ENCODE measurements at regions not wholly inside any gene's neighbourhood (a gene's known extent, or its start where the extent isn't known, plus 50 kb on each side); places are given as distances from the start of the nearest gene placed in this dataset.

DNA sequence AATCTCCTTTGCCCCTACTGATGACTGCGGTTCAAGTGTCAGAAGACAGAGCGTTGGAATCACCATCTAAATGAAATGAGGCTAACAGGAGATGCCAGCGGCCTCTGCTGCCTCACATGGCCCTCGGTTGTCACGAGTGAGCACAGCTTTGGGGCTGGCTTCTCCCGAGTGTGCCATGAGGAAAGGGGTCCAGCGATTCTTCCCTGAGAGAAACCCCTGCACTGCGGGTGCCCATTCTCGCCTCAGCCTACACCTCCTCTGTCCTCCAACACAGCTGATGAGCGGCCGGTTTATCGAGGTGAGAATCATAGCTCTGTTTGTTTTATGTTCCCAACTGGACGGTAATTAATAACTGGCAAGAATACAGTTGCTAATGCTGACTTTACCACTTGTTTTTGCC, 144.7 kb upstream of the RPS6KA2 start:
- DNase-seq = no peak

DNA sequence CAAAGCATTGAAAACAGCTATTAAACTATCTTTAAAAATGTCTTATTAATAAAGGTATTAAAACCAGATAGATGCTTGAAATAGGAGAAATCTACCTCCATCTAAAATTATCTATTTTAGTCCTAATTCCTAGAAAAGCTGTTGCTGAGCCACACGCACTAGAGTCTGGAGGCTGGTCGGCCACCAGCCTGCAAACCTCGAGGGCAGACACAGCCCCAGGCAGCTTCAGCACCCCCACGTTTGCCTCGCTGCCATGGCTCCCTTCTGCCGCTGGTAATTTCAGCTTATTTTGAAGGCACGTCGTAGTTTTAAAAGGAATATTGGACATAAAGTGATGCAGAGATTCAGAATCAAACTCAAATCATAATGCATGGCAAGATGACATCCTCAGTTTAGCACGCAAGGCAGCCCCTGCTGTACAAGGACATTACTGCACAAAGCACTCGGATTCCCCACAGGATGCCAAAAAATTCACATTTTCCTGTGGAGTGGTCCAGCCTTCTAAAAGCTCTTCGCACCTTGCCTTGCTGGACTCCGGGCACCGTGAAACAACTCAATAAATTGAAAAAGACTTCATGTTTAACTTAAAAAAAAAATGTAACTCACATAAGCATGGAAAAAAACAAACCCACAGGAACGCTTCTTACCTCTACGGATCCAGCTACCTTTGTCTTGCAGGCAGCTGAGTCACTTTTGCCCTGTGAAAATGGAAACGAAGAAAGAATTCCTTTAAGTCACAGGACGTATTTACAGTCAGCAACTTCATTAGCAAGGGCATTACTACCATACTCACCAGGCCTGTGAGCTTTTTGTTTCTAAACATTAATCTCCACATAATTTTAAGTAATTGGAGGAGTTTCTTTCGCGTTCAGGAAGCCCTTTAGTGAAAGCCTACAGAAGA, 143.4 kb upstream of the RPS6KA2 start:
- no peak for DNase-seq

DNA sequence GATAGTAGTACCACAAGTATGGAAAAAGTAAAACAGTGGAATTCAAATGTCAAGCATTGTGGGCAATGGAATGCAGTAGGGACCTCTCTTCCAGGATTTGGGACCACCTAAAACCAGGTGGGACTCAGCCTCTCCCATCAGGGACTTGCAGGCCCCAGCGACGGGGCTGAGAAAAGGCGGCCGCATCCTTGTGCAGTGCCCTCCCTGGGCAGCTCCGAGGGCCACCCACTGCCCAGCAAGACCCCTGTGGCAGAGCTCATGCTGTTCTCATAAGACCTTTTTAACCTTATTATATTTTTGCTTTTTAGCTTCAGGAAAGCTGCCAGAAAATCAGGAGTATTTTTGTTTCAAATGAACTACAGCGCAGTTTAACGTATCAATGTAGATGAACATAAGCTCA, 142.6 kb upstream of the RPS6KA2 start:
- no peak for DNase-seq

DNA sequence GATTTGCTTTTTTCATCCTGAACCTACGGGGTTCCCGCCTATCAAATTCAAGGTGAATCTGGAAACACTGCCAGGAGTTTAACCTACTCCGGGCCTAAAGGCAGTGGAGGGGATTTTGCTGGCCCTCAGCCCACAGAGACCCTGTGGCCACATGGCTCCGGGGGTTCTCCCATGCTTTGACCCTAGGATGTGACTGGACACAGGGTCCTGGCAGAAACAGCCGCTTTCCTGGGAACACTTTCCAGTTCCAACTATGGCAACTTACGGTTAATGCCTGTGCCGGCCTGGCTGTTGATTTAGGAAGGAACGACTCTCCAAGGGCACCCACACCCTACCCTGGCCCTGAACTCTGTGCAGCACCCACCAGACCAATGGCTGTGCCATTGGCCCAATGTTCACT, 141.7 kb upstream of the RPS6KA2 start:
- no peak for DNase-seq

DNA sequence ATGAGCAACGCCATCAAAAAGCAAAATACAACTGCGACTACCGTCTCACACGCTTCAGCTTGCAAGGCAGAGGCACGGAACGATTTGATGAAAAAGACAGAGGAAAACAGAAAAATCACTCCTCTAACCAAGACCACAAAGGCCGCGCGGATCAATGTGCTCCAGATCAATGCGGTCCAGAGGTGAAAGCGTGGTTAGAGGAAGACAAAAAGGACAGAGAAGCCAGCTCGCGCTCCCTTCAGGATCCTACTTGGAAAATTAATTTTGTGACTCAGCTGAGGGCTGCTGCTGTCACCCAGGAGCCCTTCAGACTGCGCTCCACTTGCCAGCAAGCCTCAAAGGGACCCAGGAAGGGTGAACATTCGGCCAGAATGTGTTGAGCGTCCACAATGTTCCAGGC, 140.2 kb upstream of the RPS6KA2 start:
- DNase-seq = no peak

DNA sequence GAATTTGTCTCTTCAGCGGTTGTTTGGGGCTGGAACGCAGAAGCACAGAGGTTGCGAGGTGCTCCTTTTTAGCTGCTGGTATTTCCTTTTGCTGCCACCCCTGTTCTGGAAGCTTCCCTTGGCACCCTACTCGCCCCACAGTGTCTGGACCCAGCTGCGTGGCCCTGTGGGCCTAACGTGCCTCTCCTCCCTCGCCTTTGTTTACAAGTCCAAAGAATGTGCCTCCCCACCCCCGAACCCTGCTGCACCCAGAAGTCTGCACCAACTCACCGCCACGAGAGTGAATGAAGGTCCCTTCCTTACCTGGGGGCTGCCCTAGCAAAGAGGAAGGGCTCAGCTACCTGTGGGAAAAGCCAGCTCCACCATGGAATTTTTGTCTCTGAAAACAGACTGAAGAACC, 139.7 kb upstream of the RPS6KA2 start:
- no peak for DNase-seq

DNA sequence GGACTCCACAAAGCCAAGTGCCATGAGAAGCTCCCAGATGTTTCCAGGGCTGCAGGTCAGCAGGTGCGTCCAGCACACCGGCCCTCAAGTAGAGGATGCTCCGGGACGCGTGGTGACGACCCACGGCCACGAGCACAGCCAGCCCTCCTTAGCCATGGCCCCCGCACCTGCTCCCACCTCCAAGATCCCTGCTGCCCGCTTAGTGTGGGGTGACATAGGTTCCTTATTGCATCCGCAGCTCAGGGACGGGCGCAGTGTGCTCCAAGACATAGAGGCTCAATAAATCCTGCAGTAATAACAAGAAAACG, 138.1 kb upstream of the RPS6KA2 start:
- DNase-seq = no peak

DNA sequence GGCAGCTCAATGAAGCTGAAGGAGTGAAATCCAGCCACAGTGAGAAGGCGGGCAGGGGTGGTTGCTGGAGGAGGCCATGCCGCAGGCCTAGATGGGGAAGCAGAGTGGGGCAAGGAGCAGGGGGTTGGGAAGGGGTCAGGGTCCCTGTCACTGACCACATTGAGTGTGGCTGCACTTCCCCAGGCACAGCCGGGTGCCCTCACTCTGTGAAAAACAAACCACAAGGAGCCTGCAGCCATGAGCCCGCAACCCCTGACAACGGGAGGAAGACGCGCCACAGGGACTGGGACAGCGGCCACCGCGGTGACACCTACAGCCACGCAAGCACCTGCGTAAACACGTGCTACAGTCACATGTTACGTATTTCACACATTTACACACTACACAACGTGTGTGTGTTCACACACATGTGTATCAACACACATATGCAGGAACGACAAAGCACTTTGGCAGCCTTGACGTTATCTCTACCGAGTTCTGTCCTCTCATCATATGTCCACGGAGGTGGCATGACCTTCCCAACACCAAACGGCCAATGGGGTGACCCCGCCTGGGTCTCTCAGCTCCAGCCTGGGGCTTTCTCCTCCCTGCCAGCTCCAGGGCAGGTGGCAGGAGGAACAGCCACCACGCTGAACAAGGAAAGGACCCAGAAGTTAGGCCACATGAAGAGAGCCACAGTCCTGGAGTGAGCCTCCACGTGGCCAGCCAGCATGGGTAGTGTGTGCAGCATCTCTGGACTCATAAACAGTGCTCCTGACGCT, 137.6 kb upstream of the RPS6KA2 start:
- no peak for DNase-seq

DNA sequence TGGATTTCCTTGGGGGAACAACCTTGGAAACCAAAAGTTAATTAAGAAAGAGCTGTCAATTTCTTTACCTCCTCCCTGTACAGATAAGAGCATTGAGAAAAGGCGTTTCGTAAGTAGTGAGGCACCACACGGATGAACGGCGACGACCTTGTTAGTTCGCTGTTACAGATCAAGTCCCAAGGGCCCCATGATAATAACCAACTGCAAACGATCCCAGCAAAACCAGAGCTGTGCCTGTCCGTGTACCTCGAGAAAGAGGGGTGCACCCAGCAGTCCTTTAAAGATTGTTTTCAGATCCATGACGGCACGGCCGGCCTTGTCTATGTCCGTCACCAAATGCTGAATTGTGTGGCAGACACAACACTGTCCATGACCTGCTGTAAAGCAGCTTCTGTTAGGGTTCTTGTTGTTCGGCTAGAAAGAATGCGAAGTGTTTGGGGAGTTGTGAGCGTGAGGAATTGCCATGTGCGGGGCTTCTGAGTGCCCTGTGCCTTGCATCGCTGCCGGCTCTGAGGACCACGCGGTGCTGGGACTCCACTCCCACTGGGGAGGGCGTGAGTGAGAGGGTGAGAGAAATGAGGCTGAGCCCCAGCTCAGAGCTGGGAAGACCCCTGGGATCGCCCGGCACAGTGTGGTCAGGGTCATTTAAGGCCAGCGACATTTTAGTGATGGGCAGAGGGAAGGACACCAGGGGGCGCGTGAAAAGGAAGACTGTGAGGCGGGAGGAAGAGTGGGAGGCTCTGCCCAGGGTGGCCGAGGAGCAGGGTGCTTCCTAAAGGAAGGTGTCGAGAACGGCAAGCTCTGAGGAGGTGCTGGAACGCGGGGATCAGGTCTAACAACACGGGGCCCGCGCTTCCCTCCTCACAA, 136.8 kb upstream of the RPS6KA2 start:
- DNase-seq = no peak

DNA sequence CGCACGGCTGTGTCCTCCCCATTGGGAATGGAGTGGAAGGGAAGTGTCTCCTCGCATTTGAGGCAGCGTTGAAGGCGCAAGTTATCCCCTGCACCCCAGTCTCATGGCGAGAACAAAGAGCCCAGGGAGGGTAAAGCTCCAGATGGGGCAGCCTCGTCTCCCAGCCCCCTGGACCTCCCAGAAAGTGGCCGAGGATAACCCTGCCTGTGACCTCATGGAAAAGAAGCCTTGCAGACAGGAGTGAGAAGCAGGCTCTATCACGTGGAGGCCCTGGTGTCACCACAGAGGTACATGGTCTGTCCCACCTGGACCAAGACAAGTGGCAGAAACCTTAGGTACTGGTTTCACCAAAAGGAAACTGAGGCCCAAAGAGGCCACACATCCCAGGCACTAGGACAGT, 134.8 kb upstream of the RPS6KA2 start:
- no peak for DNase-seq

DNA sequence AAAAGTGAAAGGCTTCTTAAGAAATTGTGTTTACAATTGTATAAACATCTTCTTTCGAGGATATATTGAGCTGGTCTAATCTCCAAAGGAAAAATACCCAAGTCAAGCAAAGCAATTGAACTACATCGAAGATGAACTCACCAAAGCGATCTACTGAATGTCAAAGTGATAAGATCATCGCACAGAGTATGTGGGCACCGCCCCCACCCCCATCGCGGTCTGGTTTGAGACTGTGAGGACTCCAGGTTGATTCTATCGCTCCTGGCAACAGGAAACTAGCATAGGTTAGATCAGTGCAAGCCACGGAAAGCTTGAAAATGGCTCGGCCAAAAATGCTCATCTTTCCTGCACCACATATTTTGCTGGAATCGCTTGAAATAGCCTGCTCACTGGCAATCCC, 133.2 kb upstream of the RPS6KA2 start:
- peak; percentile 55 for DNase-seq

DNA sequence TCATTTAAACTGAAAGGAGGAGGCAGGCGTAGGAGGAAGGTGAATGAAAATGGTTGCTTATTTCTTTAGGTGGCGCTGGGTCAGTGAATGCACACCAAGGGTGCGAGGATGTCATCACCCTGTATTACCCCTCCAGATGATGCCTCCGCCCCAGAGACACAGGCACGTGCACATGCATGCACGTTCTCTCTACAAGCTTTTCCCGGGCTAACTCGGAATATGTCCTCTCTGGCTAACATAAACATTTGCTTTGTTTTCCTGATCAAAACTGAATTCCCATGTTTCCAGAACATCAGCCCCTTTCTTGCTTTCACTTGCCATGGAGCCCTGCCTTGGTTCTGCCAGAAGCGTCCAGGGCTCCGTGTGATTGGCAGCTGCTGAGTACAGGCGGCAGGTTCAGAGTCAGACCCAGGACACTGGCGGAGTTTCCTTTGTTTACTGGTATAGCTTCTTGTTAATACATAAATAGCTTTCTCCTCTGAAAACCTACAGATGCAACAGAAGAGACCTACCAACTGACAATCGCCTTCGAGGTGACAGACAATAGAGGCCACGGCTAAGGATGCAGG, 131.2 kb upstream of the RPS6KA2 start:
- DNase-seq = no peak

DNA sequence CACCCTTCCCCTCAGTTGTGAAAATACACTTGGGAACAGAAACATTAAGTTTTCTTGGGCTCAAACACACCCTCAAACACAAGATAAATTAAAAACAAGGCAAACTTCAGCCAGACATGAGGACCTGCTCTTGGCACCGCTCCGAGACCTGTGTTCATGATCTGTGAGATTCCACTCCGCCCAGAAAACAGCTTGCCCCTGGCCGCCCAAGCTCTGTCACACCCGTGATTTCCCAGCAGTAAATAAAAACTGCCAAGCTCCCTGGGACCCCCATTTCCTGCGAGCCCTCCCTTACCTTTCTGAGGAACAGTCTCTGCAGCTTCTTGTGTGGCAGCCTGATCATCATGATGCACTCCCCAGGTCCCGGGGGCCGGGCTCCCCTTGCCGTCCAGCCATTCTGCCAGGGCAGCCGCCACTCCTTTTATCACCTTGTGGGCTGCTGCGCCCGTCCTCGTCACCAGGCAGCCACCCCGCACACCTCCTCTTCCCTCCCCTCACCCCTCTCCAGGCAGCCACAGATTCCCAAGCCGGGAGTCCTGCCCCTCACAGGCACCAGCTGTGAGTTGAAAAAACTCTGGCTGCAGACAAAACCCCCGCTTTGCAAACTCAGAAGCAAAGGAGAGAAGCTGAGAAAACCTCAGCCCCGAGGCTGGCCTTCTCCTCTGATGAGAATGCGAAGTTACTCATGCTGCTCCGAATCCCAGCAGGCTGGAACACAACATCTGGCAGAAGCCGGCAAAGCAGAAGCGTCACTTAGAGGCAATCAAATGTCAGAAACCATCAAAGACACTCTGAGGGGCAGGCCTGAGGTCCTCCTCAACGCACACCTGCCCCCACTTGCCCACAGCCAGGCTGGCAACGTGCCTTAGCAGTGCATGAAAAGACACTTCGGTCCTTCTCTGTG, 130.4 kb upstream of the RPS6KA2 start:
- DNase-seq = no peak

DNA sequence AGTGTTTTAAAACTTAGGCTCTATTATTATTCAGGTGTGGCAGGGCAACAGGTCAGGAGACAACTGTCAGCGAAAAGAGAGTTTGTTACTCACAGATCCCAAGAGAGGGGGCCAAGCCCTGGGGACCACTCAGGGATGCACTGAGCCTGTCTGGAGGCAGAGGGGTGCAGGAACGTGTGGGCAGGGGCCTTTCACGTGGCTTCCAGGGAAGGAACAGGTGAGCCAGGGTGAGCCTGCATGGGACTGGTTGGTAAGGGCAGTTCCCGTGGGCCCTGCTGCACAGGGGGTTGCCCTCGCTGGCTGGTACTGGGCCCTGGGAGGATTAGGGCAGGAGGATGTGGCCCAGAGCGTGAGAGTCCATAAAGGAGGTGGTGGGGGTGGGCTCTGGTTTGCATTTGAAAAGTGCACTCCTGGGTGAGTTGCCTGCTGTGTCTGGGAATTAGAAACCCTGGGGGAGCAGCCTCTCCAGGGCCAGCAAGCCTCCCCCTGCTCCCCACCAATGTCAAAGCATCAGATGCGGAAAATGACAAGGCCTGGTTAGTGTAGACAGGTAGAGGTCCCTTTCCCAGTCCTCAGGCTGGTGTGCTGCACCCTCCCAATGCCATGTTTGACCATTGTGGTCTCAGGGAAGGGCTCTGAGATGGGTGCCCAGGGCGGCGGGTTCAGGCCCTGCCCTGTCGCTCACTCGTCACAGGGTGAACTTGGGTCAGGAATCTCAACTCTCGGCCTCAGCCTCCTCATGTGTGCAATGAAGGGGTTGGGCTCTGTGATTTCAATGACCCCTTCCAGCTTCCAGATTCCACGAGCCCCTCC, 127.4 kb upstream of the RPS6KA2 start:
- no peak for DNase-seq

DNA sequence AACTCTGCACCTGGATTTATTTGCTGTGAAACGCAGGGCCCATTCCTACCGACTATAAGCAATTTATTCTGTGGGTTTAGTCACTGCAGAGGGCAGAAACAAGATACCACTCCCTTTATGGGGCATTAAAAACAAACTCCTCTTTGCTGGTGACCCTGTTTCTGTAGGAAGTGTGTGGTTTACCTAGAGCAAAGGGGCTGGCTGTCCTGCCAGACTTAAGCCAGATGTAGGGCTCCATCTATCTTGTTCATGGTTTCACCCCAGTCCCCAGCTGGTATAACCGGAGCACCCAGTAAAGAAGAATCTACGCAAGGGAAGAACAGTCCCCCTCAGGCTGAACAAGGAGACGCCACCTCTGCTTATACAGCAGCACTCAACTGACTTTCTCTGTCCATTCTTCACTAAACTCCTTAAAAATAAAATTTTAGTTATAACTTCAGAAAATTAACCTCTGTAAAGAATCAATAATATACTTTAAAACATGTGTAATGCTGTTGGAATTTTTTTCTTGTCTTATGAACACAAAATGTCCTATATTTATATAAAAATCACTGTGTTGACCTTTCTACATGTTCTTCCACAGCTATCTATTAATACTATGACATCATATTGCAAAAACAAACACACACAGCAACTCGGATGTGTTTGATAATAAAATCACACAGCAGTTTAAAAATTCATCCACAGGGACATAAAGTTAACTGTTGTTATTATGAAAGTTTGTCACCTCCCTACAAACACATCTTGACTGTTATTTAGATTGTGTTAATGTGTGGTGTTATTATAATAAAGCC, 126.1 kb upstream of the RPS6KA2 start:
- DNase-seq = no peak

DNA sequence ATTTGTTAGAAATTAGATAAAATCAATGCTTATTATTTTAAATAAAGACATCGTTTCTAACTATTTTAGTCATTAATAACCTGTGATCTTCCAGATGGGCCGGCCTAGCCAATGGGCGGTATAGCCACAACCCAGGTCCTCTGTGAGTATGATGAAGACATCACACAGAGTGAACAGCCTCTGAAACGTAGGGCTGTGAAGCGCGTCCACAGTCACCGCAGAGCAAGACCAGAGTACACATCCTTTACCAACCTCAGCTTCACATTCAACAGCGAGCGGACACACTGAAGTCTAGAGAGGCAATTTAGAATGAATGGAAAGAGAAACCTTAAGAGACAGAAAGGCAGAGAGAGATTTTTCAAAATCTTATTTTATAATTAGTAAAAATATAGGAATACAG, 125.0 kb upstream of the RPS6KA2 start:
- no peak for DNase-seq

DNA sequence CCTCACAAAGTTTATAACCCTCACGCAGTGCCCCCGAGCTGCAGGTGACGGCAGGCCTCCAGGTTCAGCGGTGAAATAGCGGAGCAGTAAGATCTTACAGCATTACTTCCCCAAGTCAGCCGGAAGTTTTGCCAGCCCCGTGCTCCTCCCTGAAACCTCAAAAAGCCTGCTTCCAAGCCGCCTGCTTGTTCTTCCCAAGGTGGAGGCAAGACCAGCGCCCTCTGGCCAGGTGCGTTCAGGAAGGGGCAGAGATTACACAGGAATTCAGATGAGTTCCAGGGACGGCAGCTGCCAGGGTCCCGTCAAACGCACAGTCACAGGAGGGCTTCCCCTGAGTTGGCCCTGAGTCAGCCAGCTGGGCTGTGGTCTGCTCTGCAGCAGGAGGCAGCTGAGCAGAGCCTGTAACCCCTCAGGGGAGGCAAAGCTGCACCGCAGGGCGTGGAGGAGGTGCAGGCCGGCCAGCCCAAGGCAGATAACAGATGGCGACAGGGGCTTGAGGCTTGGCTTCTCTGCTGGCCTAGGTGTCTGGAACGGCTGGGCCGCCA, 124.1 kb upstream of the RPS6KA2 start:
- no peak for DNase-seq

DNA sequence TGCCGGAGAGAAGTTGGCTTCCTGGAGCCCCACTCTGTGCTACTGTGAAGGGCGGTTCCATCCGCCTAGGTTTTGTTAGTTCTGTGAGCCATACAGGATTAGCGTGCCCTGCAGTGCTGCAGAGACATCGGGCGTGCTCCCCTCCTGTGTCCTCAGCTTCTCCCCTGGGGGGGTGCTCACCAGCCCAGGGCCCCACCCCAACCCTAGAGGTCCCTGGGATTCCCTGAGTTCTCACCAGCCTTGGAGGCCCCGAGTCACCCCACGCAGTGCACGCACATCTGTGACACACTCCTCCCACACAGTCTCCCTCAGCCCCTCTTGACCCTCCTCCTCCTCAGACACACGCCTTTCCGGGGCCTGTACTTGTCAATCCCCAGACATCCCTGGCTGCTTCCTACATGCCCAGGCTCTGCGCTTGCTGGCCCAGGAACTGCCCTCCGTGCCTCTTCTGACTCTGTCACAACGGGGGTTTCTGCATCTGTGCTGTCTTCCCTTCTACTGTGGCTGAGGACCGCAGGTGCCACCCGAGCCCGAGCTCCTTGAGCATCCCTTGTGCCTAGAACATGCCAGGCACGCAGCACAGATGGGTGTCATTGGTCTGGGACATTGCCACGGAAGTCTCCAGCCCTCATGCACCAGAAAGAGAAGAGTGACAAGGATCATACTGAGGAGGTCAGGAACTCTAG, 123.2 kb upstream of the RPS6KA2 start:
- DNase-seq = no peak

DNA sequence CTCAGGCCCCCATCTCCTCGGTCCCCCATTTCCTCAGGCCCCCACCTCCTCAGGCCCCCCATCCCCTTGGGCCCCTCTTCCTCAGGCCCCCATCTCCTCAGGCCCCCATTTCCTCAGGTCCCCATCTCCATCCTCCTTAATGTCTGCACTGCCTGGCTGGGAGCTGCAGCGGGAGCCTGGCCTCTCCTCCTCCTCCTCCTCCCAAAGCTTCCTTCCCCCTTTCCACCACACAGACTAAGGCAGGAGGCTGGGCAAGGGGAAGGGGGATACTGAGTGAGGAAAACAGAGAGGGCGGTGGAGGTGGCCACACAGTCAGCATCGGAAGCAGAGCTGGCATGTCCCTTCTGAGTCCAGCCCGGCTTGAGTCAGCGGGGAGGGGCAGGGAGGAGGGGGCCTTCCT, 122.6 kb upstream of the RPS6KA2 start:
- DNase-seq = no peak
